K562 (cell line): ENCODE measurements at regions not wholly inside any gene's neighbourhood (a gene's known extent, or its start where the extent isn't known, plus 50 kb on each side); places are given as distances from the start of the nearest gene placed in this dataset.

ENCODE experiments used
- ATAC-seq: fragments of 200-7000 bp; cut with Tn5 transposase; 3 replicates; pipeline ENCODE4 v1.9.1; 2020; ENCODE audit warnings: moderate library complexity
- BruUV-seq: library from RNA; stranded (reverse); fragments of 400-500 nt; replicated peaks from 2 replicates; lab custom pipeline; 2021; lab: Mats Ljungman, UMichigan
- CTCF ChIA-PET: fragments of 300-600 bp; formaldehyde crosslinking; extraction: SDS; loops from one replicate; lab custom pipeline; 2021; ENCODE audit warnings: low intra/inter-chr PET ratio; lab: Yijun Ruan, JAX
- POLR2A ChIA-PET: fragments of 300-600, 350-650 bp; sonication (Branson Sonifier 250); formaldehyde crosslinking; extraction: SDS; loops from one replicate; lab custom pipeline; 2021; ENCODE audit warnings: antibody characterized with exemption, inconsistent platforms; lab: Yijun Ruan, JAX
- DNase-seq, 4 experiments: peaks; one replicate each; pipeline versions ENCODE4 v3.0.0 to v3.0.0-alpha.2; 2011 to 2018; ENCODE audit warnings: low spot score in 3 of 4, mixed read lengths in 3 of 4; ENCODE audit errors: extremely low read depth in 1 of 4
- FAIRE-seq: peaks from 2 replicates; lab custom pipeline; 2011; peaks lifted over from hg19 to GRCh38; lab: Jason Lieb, UNC
- H2AFZ ChIP-seq: 2 replicates; pipeline ENCODE4 v1.6.0; 2011; ENCODE audit warnings: low read depth, low read length, control low read depth, inconsistent platforms
- H3K27ac ChIP-seq: fragments of 200-600 bp; 3 replicates; pipeline ENCODE4 v1.8.0; 2011; ENCODE audit warnings: low read depth, mild to moderate bottlenecking, control low read depth, inconsistent platforms, low read length, moderate library complexity, mixed read lengths; ENCODE audit errors: extremely low read depth
- H3K27me3 ChIP-seq, 2 experiments: fragments of 300-600 bp in 1 of 2; 2 replicates in 1 of 2; 3 replicates in 1 of 2; pipeline versions ENCODE4 v1.6.0 to v1.8.0; 2011; ENCODE audit warnings: inconsistent platforms in 2 of 2, low read length in 2 of 2, mild to moderate bottlenecking in 1 of 2, mixed read lengths in 1 of 2, moderate library complexity in 1 of 2; ENCODE audit not compliant: control insufficient read depth in 2 of 2, insufficient read depth in 2 of 2
- H3K36me3 ChIP-seq: fragments of 300-600 bp; 3 replicates; pipeline ENCODE4 v1.8.0; 2011; ENCODE audit warnings: mild to moderate bottlenecking, low read length, inconsistent platforms; ENCODE audit not compliant: control insufficient read depth, insufficient read depth
- H3K4me1 ChIP-seq, 2 experiments: fragments of 200-600 bp in 1 of 2; replicated peaks in 1 of 2; 2 replicates in 1 of 2; 3 replicates in 1 of 2; pipeline versions ENCODE4 v1.5.1 to v1.8.0; 2011; ENCODE audit warnings: inconsistent platforms in 2 of 2, low read length in 2 of 2, mild to moderate bottlenecking in 1 of 2, mixed read lengths in 1 of 2, moderate library complexity in 1 of 2; ENCODE audit not compliant: control insufficient read depth in 2 of 2, insufficient read depth in 2 of 2
- H3K4me2 ChIP-seq: 2 replicates; pipeline ENCODE4 v1.6.1; 2011; ENCODE audit warnings: low read length, control low read depth, inconsistent platforms, mixed read lengths; ENCODE audit not compliant: insufficient read depth
- H3K4me3 ChIP-seq: fragments of 200-600 bp; sonication (generic), shearing (Covaris generic); 2 replicates; pipeline ENCODE4 v1.5.1; 2016; ENCODE audit warnings: control low read depth, inconsistent platforms
- H3K79me2 ChIP-seq: fragments of 200-600 bp; 3 replicates; pipeline ENCODE4 v1.8.0; 2011; ENCODE audit warnings: low read length, inconsistent platforms; ENCODE audit not compliant: control insufficient read depth, insufficient read depth
- H3K9ac ChIP-seq, 2 experiments: 2 replicates each; pipeline versions ENCODE4 v1.6.0 to v1.6.1; 2011; ENCODE audit warnings: low read depth in 2 of 2, low read length in 2 of 2, control low read depth in 1 of 2, inconsistent platforms in 1 of 2, mild to moderate bottlenecking in 1 of 2, mixed read lengths in 1 of 2; ENCODE audit not compliant: insufficient read depth in 1 of 2
- H3K9me1 ChIP-seq: one replicate; pipeline ENCODE4 v1.6.0; 2011; ENCODE audit warnings: inconsistent platforms, mild to moderate bottlenecking, low read length, moderate library complexity; ENCODE audit not compliant: control insufficient read depth, insufficient read depth
- H3K9me3 ChIP-seq: replicated peaks from 2 replicates; pipeline ENCODE4 v1.5.1; 2011; ENCODE audit warnings: low read depth, low read length, inconsistent platforms; ENCODE audit not compliant: control insufficient read depth, insufficient read depth
- H4K20me1 ChIP-seq: replicated peaks from 2 replicates; pipeline ENCODE4 v1.6.1; 2011; ENCODE audit warnings: low read length, inconsistent platforms, mixed read lengths; ENCODE audit not compliant: control insufficient read depth, insufficient read depth
- CEBPG ChIP-seq, 3 experiments: fragments of 200-800 bp in 1 of 3; sonication (Bioruptor generic) in 1 of 3; sonication (generic) in 1 of 3; formaldehyde crosslinking in 1 of 3; IDR thresholded peaks in 2 of 3; conservative IDR thresholded peaks in 1 of 3; 2 replicates each; pipeline versions ENCODE4 v1.6.1 to v1.8.0; 2016 to 2022; ENCODE audit warnings: missing compliant biosample characterization in 2 of 3, missing genetic modification characterization in 2 of 3, mild to moderate bottlenecking in 1 of 3, missing genetic modification reagents in 1 of 3
- HCFC1 ChIP-seq: IDR thresholded peaks from 2 replicates; pipeline ENCODE4 v1.6.1; 2012; ENCODE audit warnings: low read depth, low read length, improper control_type of control experiment
- ZBTB40 ChIP-seq, 2 experiments: fragments of 450-650 bp in 1 of 2; sonication (generic) in 1 of 2; formaldehyde crosslinking in 1 of 2; IDR thresholded peaks; 2 replicates each; pipeline versions ENCODE4 v1.7.1 to v1.9.0; 2016 to 2022; ENCODE audit warnings: inconsistent platforms in 1 of 2, mild to moderate bottlenecking in 1 of 2, missing genetic modification reagents in 1 of 2
- WGBS: fragments of 100-300 bp; shearing (Covaris generic); methylation state at CpG from one replicate; pipeline ENCODE4 v1.1.6; 2016; ENCODE audit warnings: low coverage, mixed read lengths; ENCODE audit not compliant: insufficient coverage; ENCODE audit errors: missing lambda C conversion rate; 5-methylcytosine and 5-hydroxymethylcytosine counted together
- in situ Hi-C: fragments of 300-500 bp; cut with MboI; formaldehyde crosslinking; loops from 4 replicates; pipeline ENCODE4 v1.15.0; 2018; ENCODE audit warnings: inconsistent platforms, mixed read lengths
- intact Hi-C: fragments of 100-400 bp; cut with micrococcal nuclease; formaldehyde crosslinking; loops from 2 replicates; pipeline ENCODE4 v1.14.2; 2022
- TF ChIP-seq, protein P1 (sequence below), 2 experiments: fragments of 450-650 bp; IDR thresholded peaks; 2 replicates each; pipeline ENCODE4 v1.6.1; 2018; ENCODE audit warnings: mild to moderate bottlenecking in 2 of 2, low read depth in 1 of 2; ENCODE audit not compliant: partially characterized antibody in 2 of 2
- TF ChIP-seq, protein P2 (sequence below): fragments of 450-650 bp; IDR thresholded peaks from 2 replicates; pipeline ENCODE4 v1.6.1; 2016; ENCODE audit warnings: low read depth, mild to moderate bottlenecking, moderate library complexity

- TF ChIP-seq, protein P1, sequence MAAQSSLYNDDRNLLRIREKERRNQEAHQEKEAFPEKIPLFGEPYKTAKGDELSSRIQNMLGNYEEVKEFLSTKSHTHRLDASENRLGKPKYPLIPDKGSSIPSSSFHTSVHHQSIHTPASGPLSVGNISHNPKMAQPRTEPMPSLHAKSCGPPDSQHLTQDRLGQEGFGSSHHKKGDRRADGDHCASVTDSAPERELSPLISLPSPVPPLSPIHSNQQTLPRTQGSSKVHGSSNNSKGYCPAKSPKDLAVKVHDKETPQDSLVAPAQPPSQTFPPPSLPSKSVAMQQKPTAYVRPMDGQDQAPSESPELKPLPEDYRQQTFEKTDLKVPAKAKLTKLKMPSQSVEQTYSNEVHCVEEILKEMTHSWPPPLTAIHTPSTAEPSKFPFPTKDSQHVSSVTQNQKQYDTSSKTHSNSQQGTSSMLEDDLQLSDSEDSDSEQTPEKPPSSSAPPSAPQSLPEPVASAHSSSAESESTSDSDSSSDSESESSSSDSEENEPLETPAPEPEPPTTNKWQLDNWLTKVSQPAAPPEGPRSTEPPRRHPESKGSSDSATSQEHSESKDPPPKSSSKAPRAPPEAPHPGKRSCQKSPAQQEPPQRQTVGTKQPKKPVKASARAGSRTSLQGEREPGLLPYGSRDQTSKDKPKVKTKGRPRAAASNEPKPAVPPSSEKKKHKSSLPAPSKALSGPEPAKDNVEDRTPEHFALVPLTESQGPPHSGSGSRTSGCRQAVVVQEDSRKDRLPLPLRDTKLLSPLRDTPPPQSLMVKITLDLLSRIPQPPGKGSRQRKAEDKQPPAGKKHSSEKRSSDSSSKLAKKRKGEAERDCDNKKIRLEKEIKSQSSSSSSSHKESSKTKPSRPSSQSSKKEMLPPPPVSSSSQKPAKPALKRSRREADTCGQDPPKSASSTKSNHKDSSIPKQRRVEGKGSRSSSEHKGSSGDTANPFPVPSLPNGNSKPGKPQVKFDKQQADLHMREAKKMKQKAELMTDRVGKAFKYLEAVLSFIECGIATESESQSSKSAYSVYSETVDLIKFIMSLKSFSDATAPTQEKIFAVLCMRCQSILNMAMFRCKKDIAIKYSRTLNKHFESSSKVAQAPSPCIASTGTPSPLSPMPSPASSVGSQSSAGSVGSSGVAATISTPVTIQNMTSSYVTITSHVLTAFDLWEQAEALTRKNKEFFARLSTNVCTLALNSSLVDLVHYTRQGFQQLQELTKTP (IDR thresholded peaks at IDR 0.05; ENCODE audit: low read depth in 1 of 2, partially characterized antibody in 2 of 2), result no peak
- TF ChIP-seq CEBPG (CRISPR knock-in tag; IDR thresholded peaks at IDR 0.05) (no peak), CEBPG (tag; conservative IDR thresholded peaks at IDR 0.05 in 1 of 2, IDR thresholded peaks at IDR 0.05 in 1 of 2) (no peak)
These were observed 530.6 kb downstream of the KLF12 start (continued) for GRCh38 chr13:73603646-73604045.

DNA sequence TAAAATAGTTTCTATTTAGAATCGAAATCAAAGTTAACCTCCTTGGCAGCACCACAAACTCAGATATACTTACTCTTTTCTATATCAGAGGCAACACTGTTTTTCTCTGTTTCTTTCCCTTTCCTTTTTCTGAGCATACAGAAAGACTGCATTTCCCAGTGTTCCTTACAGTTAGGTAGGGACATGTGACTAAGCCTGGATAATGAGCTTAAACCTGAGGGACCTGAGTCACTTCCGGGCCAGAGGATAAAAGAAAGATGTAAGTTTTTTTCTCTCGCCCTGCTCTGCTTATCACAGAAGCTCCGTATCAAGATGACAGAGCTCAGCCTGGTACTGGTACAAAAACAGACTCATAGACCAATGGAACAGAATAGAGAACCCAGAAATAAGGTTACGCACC, 531.9 kb downstream of the KLF12 start:
- no peak for FAIRE-seq
- intact Hi-C loops (no loop called here), in situ Hi-C loops (no loop called here)
- no peak overlapping the region; the same call in 1 of the 2 replicates for H2AFZ ChIP-seq
- H3K36me3 ChIP-seq, result no peaks in the 10 kb centered on the region
- ChIA-PET POLR2A (no interaction called here), CTCF (no interaction called here)
- 2% methylated on average over 5 of the region's 5 CpGs for WGBS
- H3K27me3 ChIP-seq, result no peaks in the 10 kb centered on the region
- no peaks in the 10 kb centered on the region for H3K79me2 ChIP-seq
- no peaks in the 10 kb centered on the region for H3K9me3 ChIP-seq
- DNase-seq, result peak in 2 of 4 experiments; percentile 3 to 10
- H3K4me3 ChIP-seq, result no peak overlapping the region
- H4K20me1 ChIP-seq, result no peaks in the 10 kb centered on the region
- peak; percentile 67; the same call in 2 of the 3 replicates for ATAC-seq
- H3K4me1 ChIP-seq, result no peaks in the 10 kb centered on the region
- no peak overlapping the region for H3K4me2 ChIP-seq
- H3K9me1 ChIP-seq, result no peaks in the 10 kb centered on the region
- H3K9ac ChIP-seq, result no peak overlapping the region
- no TSS peak for BruUV-seq
- no peak overlapping the region for H3K27ac ChIP-seq
- TF ChIP-seq HCFC1 (peak; percentile 61), ZBTB40 (IDR thresholded peaks at IDR 0.05) (peak; percentile 30; the same call in 1 of the 2 replicates), ZBTB40 (CRISPR knock-in tag; IDR thresholded peaks at IDR 0.05) (no peak)
- TF ChIP-seq, protein P2, sequence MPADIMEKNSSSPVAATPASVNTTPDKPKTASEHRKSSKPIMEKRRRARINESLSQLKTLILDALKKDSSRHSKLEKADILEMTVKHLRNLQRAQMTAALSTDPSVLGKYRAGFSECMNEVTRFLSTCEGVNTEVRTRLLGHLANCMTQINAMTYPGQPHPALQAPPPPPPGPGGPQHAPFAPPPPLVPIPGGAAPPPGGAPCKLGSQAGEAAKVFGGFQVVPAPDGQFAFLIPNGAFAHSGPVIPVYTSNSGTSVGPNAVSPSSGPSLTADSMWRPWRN, result no peak
